OCI-LY3 (cell line): ENCODE measurements at regions not wholly inside any gene's neighbourhood (a gene's known extent, or its start where the extent isn't known, plus 50 kb on each side); places are given as distances from the start of the nearest gene placed in this dataset.

Experiments
- H2AFZ ChIP-seq: fragments of 200-600, 300-600 bp; shearing (Covaris generic); 2 replicates; pipeline ENCODE4 v1.6.0; 2014; ENCODE audit warnings: antibody characterized with exemption, low read depth, low read length
- H3K27ac ChIP-seq: fragments of 200-600, 300-600 bp; sonication (generic); 2 replicates; pipeline ENCODE4 v1.5.1; 2014; ENCODE audit warnings: mild to moderate bottlenecking, low read length, moderate library complexity, mixed read lengths
- H3K27me3 ChIP-seq: fragments of 200-600, 300-600 bp; sonication (generic); 2 replicates; pipeline ENCODE4 v1.6.1; 2014; ENCODE audit warnings: low read depth, low read length, mixed read lengths
- H3K36me3 ChIP-seq: fragments of 200-600, 300-600 bp; sonication (generic); replicated peaks from 2 replicates; pipeline ENCODE3; 2014; ENCODE audit warnings: low read depth, low read length, mixed read lengths
- H3K4me1 ChIP-seq: fragments of 300-600, 200-600 bp; sonication (generic); 2 replicates; pipeline ENCODE4 v1.6.1; 2014; ENCODE audit warnings: low read length, mixed read lengths
- H3K4me2 ChIP-seq: fragments of 200-600, 300-600 bp; sonication (generic); 2 replicates; pipeline ENCODE4 v1.6.1; 2014; ENCODE audit warnings: low read length, mixed read lengths
- H3K4me3 ChIP-seq: fragments of 300-600, 200-600 bp; sonication (generic); 2 replicates; pipeline ENCODE4 v1.5.1; 2014; ENCODE audit warnings: antibody characterized with exemption, mild to moderate bottlenecking, low read length, moderate library complexity
- H3K79me2 ChIP-seq: fragments of 300-600, 200-600 bp; shearing (Covaris generic); 2 replicates; pipeline ENCODE4 v1.6.1; 2014; ENCODE audit warnings: mild to moderate bottlenecking, low read length, mixed read lengths
- H3K9ac ChIP-seq: fragments of 300-600, 200-600 bp; shearing (Covaris generic); 2 replicates; pipeline ENCODE4 v1.6.0; 2014; ENCODE audit warnings: mild to moderate bottlenecking, low read length, moderate library complexity
- H3K9me3 ChIP-seq: fragments of 200-600, 300-600 bp; shearing (Covaris generic); 2 replicates; pipeline ENCODE4 v1.6.1; 2014; ENCODE audit warnings: low read length, mixed read lengths; ENCODE audit not compliant: insufficient read depth
- H4K20me1 ChIP-seq: fragments of 200-600, 300-600 bp; sonication (generic); 2 replicates; pipeline ENCODE4 v1.6.1; 2016; ENCODE audit warnings: low read length, mixed read lengths; ENCODE audit not compliant: insufficient read depth
- CTCF ChIP-seq: fragments of 200-600, 300-600 bp; sonication (generic); IDR thresholded peaks from 2 replicates; pipeline ENCODE4 v1.5.1; 2014; ENCODE audit warnings: antibody characterized with exemption, low read length, low read depth
- EZH2phosphoT487 ChIP-seq: fragments of 200-600 bp; shearing (Covaris generic); IDR thresholded peaks from 2 replicates; pipeline ENCODE4 v1.6.1; 2018; ENCODE audit warnings: antibody characterized with exemption, mixed run types, low read depth

GRCh38 chr18:75897386-75897785 is 469.9 kb upstream of the SMIM21 start:
- no peak for TF ChIP-seq CTCF
- TF ChIP-seq EZH2phosphoT487: no peak
- no peak overlapping the region for H3K9ac ChIP-seq

GRCh38 chr18:75896865-75897264 is 469.4 kb upstream of the SMIM21 start:
- no peak overlapping the region for H2AFZ ChIP-seq
- H3K4me1 ChIP-seq: no peaks in the 10 kb centered on the region
- no peaks in the 10 kb centered on the region for H3K36me3 ChIP-seq
- TF ChIP-seq CTCF: no peak
- no peak for TF ChIP-seq EZH2phosphoT487
- no peak overlapping the region for H3K9ac ChIP-seq
- H3K79me2 ChIP-seq: no peaks in the 10 kb centered on the region
- no peak overlapping the region for H3K27ac ChIP-seq
- H3K4me2 ChIP-seq: no peak overlapping the region
- H3K9me3 ChIP-seq: no peaks in the 10 kb centered on the region
- no peaks in the 10 kb centered on the region for H3K27me3 ChIP-seq
- H4K20me1 ChIP-seq: no peaks in the 10 kb centered on the region
- no peak overlapping the region for H3K4me3 ChIP-seq

More at GRCh38 chr18:75897386-75897785, 469.9 kb upstream of the SMIM21 start:
- Histone ChIP-seq H3K79me2 (no peaks in the 10 kb centered on the region), H3K4me1 (no peaks in the 10 kb centered on the region), H4K20me1 (no peaks in the 10 kb centered on the region), H2AFZ (no peak overlapping the region), H3K27me3 (no peaks in the 10 kb centered on the region), H3K4me3 (no peak overlapping the region), H3K9me3 (no peaks in the 10 kb centered on the region), H3K36me3 (no peaks in the 10 kb centered on the region), H3K4me2 (no peak overlapping the region), H3K27ac (no peak overlapping the region)

GRCh38 chr18:75895135-75895534 is 467.6 kb upstream of the SMIM21 start:
- Histone ChIP-seq H3K4me2 (no peak overlapping the region), H3K4me1 (no peaks in the 10 kb centered on the region), H3K4me3 (no peak overlapping the region), H3K36me3 (no peaks in the 10 kb centered on the region), H3K79me2 (no peaks in the 10 kb centered on the region), H3K9ac (no peak overlapping the region), H3K27ac (no peak overlapping the region), H4K20me1 (no peaks in the 10 kb centered on the region), H3K27me3 (no peaks in the 10 kb centered on the region), H3K9me3 (no peaks in the 10 kb centered on the region), H2AFZ (no peak overlapping the region)
- TF ChIP-seq CTCF (no peak), EZH2phosphoT487 (no peak)

GRCh38 chr18:75884728-75885127 is 457.2 kb upstream of the SMIM21 start:
- no peaks in the 10 kb centered on the region for H4K20me1 ChIP-seq
- H3K9ac ChIP-seq: no peak overlapping the region
- no peaks in the 10 kb centered on the region for H3K4me1 ChIP-seq
- TF ChIP-seq EZH2phosphoT487: no peak
- peak; percentile 22; the same call in 1 of the 2 replicates for TF ChIP-seq CTCF
- H3K4me2 ChIP-seq: no peak overlapping the region
- no peak overlapping the region for H3K27ac ChIP-seq
- H2AFZ ChIP-seq: no peak overlapping the region
- 0 out of 2 replicates have a peak, but pooled peaks cover 7% of the 10 kb centered on the region for H3K27me3 ChIP-seq
- H3K36me3 ChIP-seq: no peaks in the 10 kb centered on the region
- H3K9me3 ChIP-seq: no peaks in the 10 kb centered on the region; the same call in 1 of the 2 replicates
- H3K79me2 ChIP-seq: no peaks in the 10 kb centered on the region
- H3K4me3 ChIP-seq: no peak overlapping the region
